Upper lobe of right lung (tissue), 1 donor: ENCODE measurements at regions not wholly inside any gene's neighbourhood (a gene's known extent, or its start where the extent isn't known, plus 50 kb on each side); places are given as distances from the start of the nearest gene placed in this dataset.

ENCODE experiments used
- ATAC-seq: fragments of 200-7000 bp; cut with Tn5 transposase; one replicate; pipeline ENCODE4 v1.9.1; 2020; ENCODE audit warnings: mild to moderate bottlenecking, moderate library complexity
- DNase-seq: peaks from one replicate; pipeline ENCODE4 v3.0.0-alpha.2; 2020
- H3K27ac ChIP-seq: fragments of 200-600 bp; one replicate; pipeline ENCODE4 v1.8.0; 2022
- H3K27me3 ChIP-seq: fragments of 200-600 bp; one replicate; pipeline ENCODE4 v1.8.0; 2022; ENCODE audit warnings: mild to moderate bottlenecking
- H3K36me3 ChIP-seq: fragments of 200-600 bp; one replicate; pipeline ENCODE4 v1.8.0; 2022
- H3K4me1 ChIP-seq: fragments of 200-600 bp; one replicate; pipeline ENCODE4 v1.8.0; 2022
- H3K4me3 ChIP-seq: fragments of 200-600 bp; one replicate; pipeline ENCODE4 v1.8.0; 2022; ENCODE audit warnings: mild to moderate bottlenecking
- H3K9me3 ChIP-seq: fragments of 200-600 bp; one replicate; pipeline ENCODE4 v1.8.0; 2022
- intact Hi-C: fragments of 100-400 bp; cut with DNase I; formaldehyde crosslinking; loops from one replicate; pipeline ENCODE4 v1.11.0; 2022
- TF ChIP-seq, protein P1 (sequence below): fragments of 200-600 bp; IDR thresholded peaks from one replicate; pipeline ENCODE4 v1.8.0; 2022; ENCODE audit warnings: antibody characterized with exemption
- donor health status: DM: no; HTN: yes; CAD: no; lungs with severe emphysema.

- TF ChIP-seq, protein P1, sequence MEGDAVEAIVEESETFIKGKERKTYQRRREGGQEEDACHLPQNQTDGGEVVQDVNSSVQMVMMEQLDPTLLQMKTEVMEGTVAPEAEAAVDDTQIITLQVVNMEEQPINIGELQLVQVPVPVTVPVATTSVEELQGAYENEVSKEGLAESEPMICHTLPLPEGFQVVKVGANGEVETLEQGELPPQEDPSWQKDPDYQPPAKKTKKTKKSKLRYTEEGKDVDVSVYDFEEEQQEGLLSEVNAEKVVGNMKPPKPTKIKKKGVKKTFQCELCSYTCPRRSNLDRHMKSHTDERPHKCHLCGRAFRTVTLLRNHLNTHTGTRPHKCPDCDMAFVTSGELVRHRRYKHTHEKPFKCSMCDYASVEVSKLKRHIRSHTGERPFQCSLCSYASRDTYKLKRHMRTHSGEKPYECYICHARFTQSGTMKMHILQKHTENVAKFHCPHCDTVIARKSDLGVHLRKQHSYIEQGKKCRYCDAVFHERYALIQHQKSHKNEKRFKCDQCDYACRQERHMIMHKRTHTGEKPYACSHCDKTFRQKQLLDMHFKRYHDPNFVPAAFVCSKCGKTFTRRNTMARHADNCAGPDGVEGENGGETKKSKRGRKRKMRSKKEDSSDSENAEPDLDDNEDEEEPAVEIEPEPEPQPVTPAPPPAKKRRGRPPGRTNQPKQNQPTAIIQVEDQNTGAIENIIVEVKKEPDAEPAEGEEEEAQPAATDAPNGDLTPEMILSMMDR, result no peak
- Histone ChIP-seq H3K27me3 (no peaks in the 10 kb centered on the region), H3K27ac (no peak overlapping the region), H3K9me3 (no peaks in the 10 kb centered on the region), H3K4me1 (no peaks in the 10 kb centered on the region), H3K4me3 (no peak overlapping the region), H3K36me3 (no peaks in the 10 kb centered on the region)
- DNase-seq (no peak), ATAC-seq (no peak)
- intact Hi-C loops, result no loop called here
Observed at GRCh38 chr3:59698091-59698490, 648.3 kb upstream of the CFAP20DC start.

DNA sequence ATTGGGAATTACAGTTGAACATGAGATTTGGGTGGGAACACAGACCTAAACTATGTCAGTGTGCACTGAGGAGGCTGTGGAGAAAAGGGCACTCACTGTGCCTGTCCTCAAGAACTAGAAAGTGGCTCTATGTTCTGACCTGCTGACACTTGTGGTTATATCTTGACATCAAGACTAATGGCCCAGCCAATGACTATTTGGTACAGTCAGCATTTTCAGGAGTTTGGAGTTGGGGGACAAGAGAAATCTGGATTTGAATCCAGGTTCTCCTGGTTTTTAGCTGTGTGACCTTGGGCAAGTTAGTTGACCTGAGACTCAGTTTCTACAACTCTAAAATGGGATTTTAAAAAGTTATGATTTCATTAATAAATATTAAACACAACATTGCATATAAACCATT lies 647.0 kb upstream of the CFAP20DC start:
- H3K4me1 ChIP-seq, result no peaks in the 10 kb centered on the region
- no peaks in the 10 kb centered on the region for H3K36me3 ChIP-seq
- intact Hi-C loops, result no loop called here
- ATAC-seq (no peak), DNase-seq (no peak)
- TF ChIP-seq, protein P1, result no peak
- no peaks in the 10 kb centered on the region for H3K9me3 ChIP-seq
- H3K4me3 ChIP-seq, result no peak overlapping the region
- H3K27ac ChIP-seq, result no peak overlapping the region
- no peaks in the 10 kb centered on the region for H3K27me3 ChIP-seq

DNA sequence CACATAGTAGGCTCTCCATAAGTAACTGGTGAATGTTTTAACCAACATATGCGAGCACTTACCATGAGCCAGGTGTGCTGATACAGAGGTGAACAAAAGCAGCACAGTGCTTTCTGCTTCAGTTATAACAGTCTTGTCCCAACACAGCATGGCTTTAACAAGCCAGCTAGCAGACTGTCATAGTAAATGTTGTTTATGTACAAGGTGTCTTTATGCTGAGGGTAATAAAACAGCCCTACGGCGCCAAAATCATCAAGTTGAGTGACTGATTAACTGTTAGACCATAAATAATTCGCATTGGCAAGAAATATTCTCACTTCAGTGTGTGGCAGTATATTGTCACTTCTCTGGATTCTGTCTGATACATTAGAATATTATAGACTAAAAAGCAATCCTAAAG lies 646.0 kb upstream of the CFAP20DC start:
- ATAC-seq (no peak), DNase-seq (no peak)
- no peak overlapping the region for H3K27ac ChIP-seq
- no peaks in the 10 kb centered on the region for H3K27me3 ChIP-seq
- H3K4me1 ChIP-seq, result no peaks in the 10 kb centered on the region
- no peaks in the 10 kb centered on the region for H3K9me3 ChIP-seq
- intact Hi-C loops, result no loop called here
- no peaks in the 10 kb centered on the region for H3K36me3 ChIP-seq
- no peak overlapping the region for H3K4me3 ChIP-seq
- TF ChIP-seq, protein P1, result no peak

DNA sequence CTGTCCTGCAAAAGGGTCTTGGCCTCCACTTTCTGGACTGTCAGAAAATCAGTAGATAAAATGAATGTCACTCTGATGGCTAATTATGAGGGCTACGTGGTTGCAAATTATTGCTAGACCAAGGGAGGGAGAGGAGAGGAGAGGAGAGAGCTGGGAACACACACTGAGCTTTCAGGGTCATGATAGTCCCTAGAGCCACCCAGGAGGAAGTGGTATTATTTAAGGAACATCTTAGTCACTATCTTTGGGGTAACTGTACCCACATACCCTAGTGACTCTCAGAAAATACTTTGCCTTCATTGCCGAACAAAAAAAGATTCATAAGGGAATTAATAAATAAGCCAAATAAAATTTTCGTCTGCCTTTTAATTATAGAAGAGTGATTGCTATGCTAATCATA lies 642.3 kb upstream of the CFAP20DC start:
- Histone ChIP-seq H3K4me3 (no peak overlapping the region), H3K4me1 (peaks cover 7% of the 10 kb centered on the region), H3K27ac (no peak overlapping the region), H3K27me3 (no peaks in the 10 kb centered on the region), H3K9me3 (no peaks in the 10 kb centered on the region), H3K36me3 (no peaks in the 10 kb centered on the region)
- intact Hi-C loops, result no loop called here
- ATAC-seq, result no peak
- TF ChIP-seq, protein P1, result no peak
- no peak for DNase-seq

DNA sequence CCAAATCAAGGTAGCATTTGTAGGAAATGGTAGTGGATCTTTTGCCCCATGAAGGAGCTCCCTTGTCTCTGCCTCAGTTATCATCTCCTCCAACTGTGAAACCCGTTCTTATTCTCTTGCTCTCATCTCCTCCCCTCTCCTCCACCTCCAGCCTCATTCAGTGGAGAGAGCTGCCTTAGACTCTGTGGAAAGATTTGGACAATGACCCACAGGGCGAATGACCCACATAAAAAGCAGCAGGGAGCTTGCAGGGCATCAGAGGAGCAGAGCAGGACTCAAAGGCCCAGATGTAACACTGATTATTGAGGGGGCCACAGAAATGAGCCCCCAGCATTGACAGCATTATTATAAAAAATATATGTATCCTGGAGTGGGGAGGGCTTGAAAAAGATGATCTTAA lies 641.1 kb upstream of the CFAP20DC start:
- Histone ChIP-seq H3K27ac (no peak overlapping the region), H3K4me1 (peaks cover 7% of the 10 kb centered on the region), H3K9me3 (no peaks in the 10 kb centered on the region), H3K36me3 (no peaks in the 10 kb centered on the region), H3K4me3 (no peak overlapping the region), H3K27me3 (no peaks in the 10 kb centered on the region)
- ATAC-seq (no peak), DNase-seq (no peak)
- intact Hi-C loops, result no loop called here
- TF ChIP-seq, protein P1, result no peak

GRCh38 chr3:59688636-59689035 lies 638.8 kb upstream of the CFAP20DC start:
- no peak overlapping the region for H3K4me3 ChIP-seq
- no peaks in the 10 kb centered on the region for H3K36me3 ChIP-seq
- no peaks in the 10 kb centered on the region for H3K27me3 ChIP-seq
- intact Hi-C loops, result no loop called here
- H3K27ac ChIP-seq, result no peak overlapping the region
- no peaks in the 10 kb centered on the region for H3K9me3 ChIP-seq
- ATAC-seq (no peak), DNase-seq (no peak)
- TF ChIP-seq, protein P1, result no peak
- peaks cover 7% of the 10 kb centered on the region for H3K4me1 ChIP-seq
